ENCODE measurements at regions not wholly inside any gene's neighbourhood (a gene's known extent, or its start where the extent isn't known, plus 50 kb on each side); places are given as distances from the start of the nearest gene placed in this dataset.
"Not testable (repeated sequence)": the region's sequence is repeated elsewhere in the genome, so short reads cannot be mapped to it uniquely, and the experiment has no call there.

- DNase-seq (ENCODE audit: low read depth) = no peak
Measured at GRCh38 chr21:38912789-38913119, 107.0 kb downstream of the ETS2 start.

- DNase-seq (ENCODE audit: low read depth) = no peak
Measured at GRCh38 chr21:38912102-38912629, 106.4 kb downstream of the ETS2 start.

GRCh38 chr21:38911484-38912101 lies 105.9 kb downstream of the ETS2 start:
- DNase-seq (ENCODE audit: low read depth) = no peak

- peak; percentile 21 for DNase-seq (ENCODE audit: low read depth)
Measured at GRCh38 chr21:38910390-38911067, 104.8 kb downstream of the ETS2 start.

- DNase-seq (ENCODE audit: low read depth) = no peak
Measured at GRCh38 chr21:38909929-38910328, 104.2 kb downstream of the ETS2 start.

DNA sequence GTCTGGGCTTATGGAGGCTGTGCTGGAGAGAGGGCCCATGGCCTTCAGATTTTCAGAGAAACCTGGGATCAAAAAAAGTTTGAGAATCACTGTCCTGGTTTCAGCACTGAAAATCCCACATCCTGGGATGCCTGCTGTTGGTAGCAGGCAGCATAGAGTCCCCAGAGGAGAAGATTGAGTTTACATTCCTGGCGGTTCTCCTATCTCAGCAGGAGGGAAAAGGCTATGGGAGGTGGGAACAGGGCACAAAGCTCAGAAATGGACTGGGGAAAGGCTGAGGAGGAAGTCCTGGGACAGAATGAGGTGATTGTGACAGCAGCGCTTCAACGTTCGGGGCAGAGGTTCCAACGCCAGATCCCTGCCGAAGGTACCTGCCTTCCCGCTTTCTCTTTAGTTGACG lies 103.4 kb downstream of the ETS2 start:
- DNase-seq (ENCODE audit: low read depth) = no peak

- no peak for DNase-seq (ENCODE audit: low read depth)
Measured at GRCh38 chr21:38908537-38908936, 102.8 kb downstream of the ETS2 start.

- no peak for DNase-seq (ENCODE audit: low read depth)
Measured at GRCh38 chr21:38905752-38906151, 100.0 kb downstream of the ETS2 start.

DNA sequence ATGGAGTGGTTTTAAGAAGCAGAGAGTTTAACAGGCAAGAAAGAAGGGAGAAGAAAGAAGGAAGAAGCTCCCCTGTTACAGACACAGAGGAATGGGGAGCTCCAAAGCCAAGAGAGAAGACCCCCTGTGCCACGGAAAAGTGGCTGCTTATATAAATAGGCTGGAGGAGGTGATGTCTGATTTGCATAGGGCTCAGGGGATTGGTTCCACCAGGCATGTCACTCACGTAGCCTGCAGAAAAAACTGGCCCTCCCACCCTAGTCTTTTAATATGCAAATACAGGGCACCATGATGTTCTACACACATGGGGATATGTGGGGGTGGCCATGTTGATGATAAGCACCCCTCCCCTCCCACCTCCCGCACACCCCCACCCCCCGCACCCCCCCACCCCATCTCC lies 99.6 kb downstream of the ETS2 start:
- DNase-seq (ENCODE audit: low read depth) = no peak

DNA sequence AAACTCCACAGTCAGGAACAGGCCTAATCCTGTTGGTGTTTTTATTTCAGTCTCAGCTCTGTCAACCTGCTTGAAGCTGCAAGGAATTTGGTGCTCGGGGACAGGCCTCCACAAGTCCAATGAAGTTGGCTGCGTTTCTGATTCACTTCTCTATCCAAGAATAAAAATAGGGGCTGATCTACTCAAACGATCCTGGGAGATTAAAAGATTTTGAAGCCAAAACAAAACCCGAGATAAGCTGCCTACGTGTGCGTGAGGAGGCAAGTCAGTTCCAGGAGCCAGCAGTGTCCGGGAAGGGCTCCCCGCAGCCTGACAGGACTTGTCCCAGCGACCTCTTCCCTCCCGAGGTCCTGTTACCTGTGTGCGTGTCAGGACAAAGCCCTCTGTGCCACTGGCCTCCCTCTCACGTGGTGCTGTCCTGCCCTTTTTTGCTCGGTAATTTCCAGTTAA lies 98.0 kb downstream of the ETS2 start:
- DNase-seq (ENCODE audit: low read depth) = no peak

GRCh38 chr21:38902608-38903445 lies 97.1 kb downstream of the ETS2 start:
- DNase-seq (ENCODE audit: low read depth) = no peak

GRCh38 chr21:38900499-38900898 lies 94.8 kb downstream of the ETS2 start:
- DNase-seq (ENCODE audit: low read depth) = no peak

DNA sequence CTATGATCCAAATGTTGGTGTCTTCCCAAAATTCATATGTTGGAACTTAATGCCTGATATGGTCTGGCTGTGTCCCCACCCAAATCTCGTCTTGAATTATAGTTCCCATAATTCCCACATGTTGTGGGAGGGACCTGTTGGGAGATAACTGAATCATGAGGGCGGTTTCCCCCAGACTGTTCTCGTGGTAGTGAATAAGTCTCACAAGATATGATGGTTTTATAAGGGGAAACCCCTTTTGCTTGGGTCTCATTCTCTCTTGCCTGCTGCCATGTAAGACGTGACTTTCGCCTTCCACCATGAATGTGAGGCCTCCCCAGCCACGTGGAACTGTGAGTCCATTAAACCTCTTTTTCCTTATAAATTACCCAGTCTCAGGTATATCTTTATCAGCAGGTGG lies 94.3 kb downstream of the ETS2 start:
- not testable (repeated sequence) for DNase-seq (ENCODE audit: low read depth)

DNA sequence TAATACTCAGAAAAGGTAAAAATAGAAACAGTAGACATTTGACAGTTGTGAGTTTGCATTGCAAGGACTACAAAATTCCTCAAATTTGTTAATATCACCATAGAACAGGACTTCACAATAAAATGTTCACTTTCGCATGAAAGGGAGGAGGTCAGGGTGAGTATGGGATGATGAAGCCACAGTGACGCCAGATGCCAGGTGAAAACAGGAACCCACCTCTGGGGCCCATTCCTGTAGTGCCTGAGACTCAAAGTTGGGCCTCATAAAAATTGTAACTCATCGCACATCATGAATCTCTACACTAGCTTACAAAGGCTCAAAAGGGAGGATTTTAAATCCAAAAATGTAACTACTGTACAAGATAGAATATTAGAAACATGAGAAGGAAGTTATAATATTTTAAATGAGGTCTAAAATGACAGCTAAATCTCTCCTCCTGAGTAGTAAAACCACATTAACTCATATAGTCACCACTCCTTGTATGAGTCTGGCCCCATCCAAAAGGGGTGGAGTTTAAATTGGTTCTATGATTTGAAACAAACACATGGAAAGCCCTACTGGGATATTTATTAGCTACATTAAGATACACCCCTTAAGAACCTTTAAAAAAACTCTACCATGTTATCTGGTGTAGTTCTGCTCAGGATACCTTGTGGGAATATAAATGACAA lies 93.7 kb downstream of the ETS2 start:
- DNase-seq (ENCODE audit: low read depth) = no peak

- DNase-seq (ENCODE audit: low read depth) = no peak
Measured at GRCh38 chr21:38898422-38899096, 92.8 kb downstream of the ETS2 start.

- no peak for DNase-seq (ENCODE audit: low read depth)
Measured at GRCh38 chr21:38897532-38898421, 92.0 kb downstream of the ETS2 start.

DNA sequence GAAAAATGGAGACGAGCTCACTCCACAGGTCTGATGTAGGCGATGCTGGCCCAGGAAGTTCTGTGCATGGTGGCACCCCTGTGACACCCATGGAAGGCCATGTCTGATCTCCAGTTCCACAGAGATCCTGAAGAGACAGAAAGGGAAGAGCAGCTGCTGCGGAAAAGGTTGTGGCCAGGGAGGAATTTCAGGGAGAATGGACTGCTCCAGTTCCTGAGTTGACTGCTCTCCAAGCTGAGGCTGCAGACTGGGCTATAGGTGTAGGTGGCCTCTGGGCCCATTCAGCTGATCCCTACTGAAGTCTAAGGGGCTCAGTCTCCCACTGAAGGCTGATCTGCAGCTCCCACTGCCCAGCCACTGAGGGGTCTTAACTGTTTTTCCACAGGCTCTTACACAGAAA lies 89.2 kb downstream of the ETS2 start:
- DNase-seq (ENCODE audit: low read depth) = no peak

DNA sequence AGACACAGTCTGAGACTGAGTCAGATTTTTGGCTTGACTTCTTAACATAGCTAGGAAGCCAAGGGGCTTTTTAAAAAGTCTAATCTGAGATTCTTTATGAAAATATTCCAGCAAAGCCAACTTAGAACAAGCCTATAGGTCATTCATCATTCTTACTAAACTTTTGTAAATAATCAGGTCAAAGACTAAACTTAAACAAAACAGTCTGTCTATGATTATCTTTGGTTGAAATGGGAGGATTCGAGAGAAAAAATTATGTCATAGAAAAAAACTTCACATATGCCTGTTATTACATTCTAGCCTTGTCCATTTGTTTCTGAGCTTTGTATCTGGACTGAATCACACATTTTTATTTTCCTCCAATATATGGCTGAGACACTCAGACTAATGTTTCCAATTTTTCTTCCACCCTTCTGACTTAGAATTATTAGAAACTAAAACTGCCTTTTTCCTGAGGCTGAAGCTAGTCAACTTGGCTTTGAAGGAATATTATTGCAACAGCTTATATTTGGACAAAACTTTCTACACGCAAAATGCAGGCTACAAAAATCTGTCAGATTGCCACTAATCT lies 83.3 kb downstream of the ETS2 start:
- no peak for DNase-seq (ENCODE audit: low read depth)

GRCh38 chr21:38887749-38888148 lies 82.0 kb downstream of the ETS2 start:
- no peak for DNase-seq (ENCODE audit: low read depth)

DNA sequence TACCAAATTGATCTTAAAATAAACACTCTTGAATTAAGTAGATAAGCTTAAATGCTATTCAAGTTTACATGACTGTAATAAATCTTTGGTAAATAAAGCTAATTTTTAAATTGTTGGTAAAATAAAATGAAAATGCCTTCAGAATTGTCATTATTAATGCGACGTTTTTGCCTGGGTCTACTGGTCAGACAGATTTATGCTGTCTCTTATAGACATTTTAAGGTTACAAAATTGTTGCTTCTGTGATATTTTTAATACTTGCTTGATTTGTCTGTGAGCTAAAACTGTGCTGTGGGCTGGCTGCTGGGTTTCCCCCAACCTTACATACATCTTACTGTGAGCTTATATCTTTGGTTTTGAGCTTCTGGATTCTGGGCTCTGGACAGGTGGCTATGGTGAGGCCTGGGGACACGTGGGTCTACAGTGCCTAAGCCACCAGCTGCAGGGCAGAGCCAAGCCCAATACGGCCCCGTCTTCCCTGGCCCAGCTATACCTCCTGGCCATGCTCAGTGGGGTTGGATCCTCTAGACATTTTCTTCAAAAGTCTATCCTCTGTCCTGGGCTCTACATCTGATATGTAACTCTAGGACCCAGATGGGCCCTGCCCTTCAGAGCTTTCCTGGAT lies 81.4 kb downstream of the ETS2 start:
- DNase-seq (ENCODE audit: low read depth) = no peak
